IPS-20b (cell line): ENCODE measurements at regions not wholly inside any gene's neighbourhood (a gene's known extent, or its start where the extent isn't known, plus 50 kb on each side); places are given as distances from the start of the nearest gene placed in this dataset.

Experiments
- H3K27ac ChIP-seq: one replicate; pipeline ENCODE4 v1.5.1; 2013; ENCODE audit warnings: low read length
- H3K27me3 ChIP-seq: 2 replicates; pipeline ENCODE4 v1.6.1; 2013; ENCODE audit warnings: mild to moderate bottlenecking, low read length, inconsistent platforms; ENCODE audit not compliant: insufficient read depth
- H3K36me3 ChIP-seq: 2 replicates; pipeline ENCODE4 v1.6.1; 2013; ENCODE audit warnings: low read depth, mild to moderate bottlenecking, inconsistent platforms, low read length, moderate library complexity; ENCODE audit not compliant: insufficient read depth
- H3K4me1 ChIP-seq: 2 replicates; pipeline ENCODE4 v1.6.1; 2013; ENCODE audit warnings: mild to moderate bottlenecking, control low read depth, inconsistent platforms, low read length, moderate library complexity; ENCODE audit not compliant: insufficient read depth
- H3K4me3 ChIP-seq: 2 replicates; pipeline ENCODE4 v1.5.1; 2013; ENCODE audit warnings: mild to moderate bottlenecking, low read length, inconsistent platforms
- H3K9ac ChIP-seq: 2 replicates; pipeline ENCODE4 v1.6.1; 2013; ENCODE audit warnings: low read depth, mild to moderate bottlenecking, inconsistent platforms, low read length, moderate library complexity
- H3K9me3 ChIP-seq: 2 replicates; pipeline ENCODE4 v1.6.1; 2013; ENCODE audit warnings: mild to moderate bottlenecking, low read depth, low read length, inconsistent platforms; ENCODE audit not compliant: insufficient read depth

DNA sequence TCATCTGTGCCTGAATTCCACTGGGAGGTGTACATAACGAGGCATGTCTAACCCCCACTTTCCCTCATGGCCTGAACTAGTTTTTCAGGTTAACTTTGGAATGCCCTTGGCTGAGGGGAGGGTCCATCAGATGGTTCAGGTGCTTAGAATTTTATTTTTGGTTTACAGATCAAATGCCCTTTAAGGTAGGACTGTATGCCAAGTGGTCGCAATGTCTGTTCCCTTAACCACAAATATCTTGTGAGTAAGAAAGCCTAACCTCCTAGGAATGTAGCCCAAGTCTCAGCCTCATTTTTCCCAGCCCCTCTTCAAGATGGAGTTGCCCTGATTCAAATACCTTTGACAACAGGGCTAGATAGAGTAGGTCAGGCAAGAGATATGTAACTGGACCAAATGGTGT lies 78.4 kb downstream of the RNASET2 start:
- H3K9ac ChIP-seq = no peak overlapping the region
- no peaks in the 10 kb centered on the region; the same call in 1 of the 2 replicates for H3K9me3 ChIP-seq
- peaks cover 5% of the 10 kb centered on the region; the same call in 1 of the 2 replicates for H3K27me3 ChIP-seq
- no peaks in the 10 kb centered on the region for H3K36me3 ChIP-seq
- H3K4me1 ChIP-seq = no peaks in the 10 kb centered on the region
- H3K4me3 ChIP-seq = no peak overlapping the region
- H3K27ac ChIP-seq = no peak overlapping the region

DNA sequence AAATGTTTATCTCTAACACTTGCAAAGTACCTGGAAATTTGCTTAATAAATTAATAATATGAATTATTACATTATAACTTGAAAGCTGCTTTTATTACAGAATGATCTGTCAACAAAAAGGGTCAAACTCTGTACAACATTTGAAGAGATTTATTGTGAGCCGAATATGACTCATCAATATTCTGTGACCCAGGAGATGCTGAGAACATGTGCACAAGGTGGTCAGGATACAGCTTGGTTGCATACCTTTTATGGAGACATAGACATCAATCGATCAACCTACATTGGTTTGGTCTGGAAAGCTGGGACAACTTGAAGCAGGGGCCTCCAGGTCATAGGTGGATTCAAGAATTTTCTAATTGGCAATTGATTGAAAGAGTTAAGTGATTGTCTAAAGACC lies 79.0 kb downstream of the RNASET2 start:
- Histone ChIP-seq H3K27me3 (peaks cover 10% of the 10 kb centered on the region; the same call in 1 of the 2 replicates), H3K27ac (no peak overlapping the region), H3K4me3 (no peak overlapping the region), H3K36me3 (no peaks in the 10 kb centered on the region), H3K9ac (no peak overlapping the region), H3K4me1 (no peaks in the 10 kb centered on the region), H3K9me3 (no peaks in the 10 kb centered on the region; the same call in 1 of the 2 replicates)

DNA sequence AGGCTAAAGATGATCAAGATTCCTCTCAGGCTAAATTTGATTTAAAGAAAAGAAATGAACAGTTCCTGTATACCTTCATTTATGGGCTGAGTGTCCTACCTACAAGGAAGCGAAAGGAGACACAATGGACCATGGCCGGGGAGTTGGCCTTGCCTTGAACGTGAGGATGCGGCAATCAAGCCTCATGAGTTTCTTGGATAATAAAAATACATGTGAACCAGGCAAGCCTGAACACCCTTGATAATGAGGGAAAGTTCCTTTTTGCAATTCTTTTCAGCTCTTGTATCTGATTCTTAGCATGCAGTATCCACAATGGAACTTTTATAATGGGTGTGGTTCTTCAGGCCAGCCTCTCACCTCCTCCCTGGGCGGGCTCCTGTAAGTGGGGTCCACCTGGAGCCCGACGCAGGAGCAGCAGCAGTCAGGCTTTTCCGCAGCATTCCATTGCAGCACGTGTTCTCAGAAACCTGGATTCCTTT lies 83.8 kb downstream of the RNASET2 start:
- H3K36me3 ChIP-seq = no peaks in the 10 kb centered on the region
- H3K9ac ChIP-seq = no peak overlapping the region
- no peaks in the 10 kb centered on the region for H3K4me1 ChIP-seq
- H3K4me3 ChIP-seq = no peak overlapping the region
- no peak overlapping the region for H3K27ac ChIP-seq
- H3K9me3 ChIP-seq = no peaks in the 10 kb centered on the region; the same call in 1 of the 2 replicates
- peaks cover 11% of the 10 kb centered on the region; the same call in 1 of the 2 replicates for H3K27me3 ChIP-seq

DNA sequence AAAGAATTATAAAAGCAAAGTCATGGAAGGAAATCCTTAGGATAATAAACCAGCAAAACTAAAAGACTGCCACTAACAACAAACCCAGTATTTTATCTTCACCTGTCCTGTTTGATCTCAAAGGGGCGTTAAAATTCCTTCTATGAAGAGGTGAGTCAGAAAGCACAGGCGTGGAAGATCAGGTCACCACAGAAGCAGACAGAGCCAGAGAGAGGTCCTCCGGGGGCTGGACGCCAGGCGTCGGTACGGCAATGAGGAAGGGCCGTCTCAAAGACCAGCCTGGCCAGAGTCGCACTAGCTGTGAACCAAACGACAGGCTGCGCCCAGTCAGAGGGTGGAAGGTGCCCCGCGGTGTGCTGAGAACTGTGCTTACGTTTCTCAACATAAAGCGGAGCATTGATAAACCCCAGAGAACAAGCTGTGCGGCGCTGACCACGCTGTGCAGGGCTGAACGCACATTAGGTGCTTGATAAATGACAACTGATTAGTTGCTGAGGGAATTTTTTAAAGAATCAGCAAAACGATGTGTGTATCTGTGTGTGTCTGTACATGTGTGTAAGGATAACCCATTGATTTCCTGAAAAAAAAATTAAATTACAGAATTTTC lies 85.6 kb downstream of the RNASET2 start:
- Histone ChIP-seq H3K4me1 (no peaks in the 10 kb centered on the region), H3K9me3 (no peaks in the 10 kb centered on the region), H3K27ac (no peak overlapping the region), H3K9ac (no peak overlapping the region), H3K36me3 (no peaks in the 10 kb centered on the region), H3K4me3 (no peak overlapping the region), H3K27me3 (peaks cover 11% of the 10 kb centered on the region; the same call in 1 of the 2 replicates)

DNA sequence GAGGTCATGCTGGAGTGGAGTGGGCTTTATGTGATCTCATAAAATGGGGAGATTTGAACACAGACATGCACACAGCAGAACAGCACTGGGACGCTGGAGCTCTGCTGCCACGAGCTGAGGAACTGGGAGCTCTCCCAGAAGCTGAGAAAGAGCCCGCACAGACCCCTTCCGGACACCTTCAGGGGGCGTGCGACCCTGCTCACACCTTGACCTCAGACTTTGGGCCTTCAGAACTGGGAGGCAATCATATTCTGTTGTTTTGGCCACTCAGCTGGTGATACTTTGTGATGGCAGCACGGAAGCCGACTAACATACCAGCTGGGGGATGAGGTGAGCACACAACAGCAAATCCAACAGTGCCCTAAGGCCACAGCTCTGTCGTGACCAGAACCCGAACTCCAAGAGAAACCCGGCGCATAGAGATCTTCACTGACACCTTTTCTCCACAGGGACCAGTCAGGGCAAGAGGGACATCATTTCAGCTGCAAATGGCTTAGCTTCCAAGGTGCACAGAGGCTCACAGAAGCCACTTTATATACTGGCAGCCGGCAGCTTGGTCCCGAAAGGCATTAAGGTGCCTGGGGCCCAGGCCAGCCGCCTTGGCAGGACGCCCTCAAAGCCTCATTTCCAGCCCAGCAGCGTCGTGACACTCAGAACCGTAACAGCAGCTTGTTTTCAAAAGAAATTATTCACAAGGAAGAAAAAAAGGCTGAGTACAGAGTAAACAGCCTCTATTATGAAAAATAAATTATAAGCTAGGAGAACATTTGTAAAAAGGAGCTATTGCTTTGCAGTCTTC lies 89.3 kb downstream of the RNASET2 start:
- no peaks in the 10 kb centered on the region; the same call in 1 of the 2 replicates for H3K4me1 ChIP-seq

DNA sequence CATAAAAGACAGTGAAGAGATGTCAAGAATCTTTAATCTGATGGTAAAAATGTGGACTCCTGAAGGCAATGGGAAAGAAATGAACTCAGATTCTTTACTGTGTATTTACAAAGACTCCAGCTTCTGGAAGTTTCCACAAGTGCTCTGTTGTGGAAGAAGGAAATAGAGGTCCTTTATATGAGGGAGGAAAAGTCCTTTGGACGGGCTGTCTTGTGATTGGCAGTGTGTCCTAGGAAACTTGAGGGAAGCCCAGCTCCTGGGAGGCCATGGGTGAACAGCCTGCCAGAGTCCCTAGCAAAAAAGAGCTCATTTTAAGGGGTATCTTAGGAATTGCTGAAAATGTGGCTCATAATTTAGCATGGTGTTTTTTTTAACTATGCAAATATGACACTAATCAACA lies 92.0 kb downstream of the RNASET2 start:
- Histone ChIP-seq H3K27me3 (peaks cover 26% of the 10 kb centered on the region), H3K9me3 (no peaks in the 10 kb centered on the region), H3K27ac (no peak overlapping the region), H3K36me3 (no peaks in the 10 kb centered on the region), H3K9ac (no peak overlapping the region), H3K4me3 (no peak overlapping the region), H3K4me1 (no peaks in the 10 kb centered on the region; the same call in 1 of the 2 replicates)

More for the DNA sequence above, 89.3 kb downstream of the RNASET2 start:
- no peaks in the 10 kb centered on the region for H3K9me3 ChIP-seq
- H3K4me3 ChIP-seq = no peak overlapping the region
- no peak overlapping the region for H3K9ac ChIP-seq
- H3K27me3 ChIP-seq = peaks cover 16% of the 10 kb centered on the region
- no peaks in the 10 kb centered on the region for H3K36me3 ChIP-seq
- H3K27ac ChIP-seq = no peak overlapping the region

DNA sequence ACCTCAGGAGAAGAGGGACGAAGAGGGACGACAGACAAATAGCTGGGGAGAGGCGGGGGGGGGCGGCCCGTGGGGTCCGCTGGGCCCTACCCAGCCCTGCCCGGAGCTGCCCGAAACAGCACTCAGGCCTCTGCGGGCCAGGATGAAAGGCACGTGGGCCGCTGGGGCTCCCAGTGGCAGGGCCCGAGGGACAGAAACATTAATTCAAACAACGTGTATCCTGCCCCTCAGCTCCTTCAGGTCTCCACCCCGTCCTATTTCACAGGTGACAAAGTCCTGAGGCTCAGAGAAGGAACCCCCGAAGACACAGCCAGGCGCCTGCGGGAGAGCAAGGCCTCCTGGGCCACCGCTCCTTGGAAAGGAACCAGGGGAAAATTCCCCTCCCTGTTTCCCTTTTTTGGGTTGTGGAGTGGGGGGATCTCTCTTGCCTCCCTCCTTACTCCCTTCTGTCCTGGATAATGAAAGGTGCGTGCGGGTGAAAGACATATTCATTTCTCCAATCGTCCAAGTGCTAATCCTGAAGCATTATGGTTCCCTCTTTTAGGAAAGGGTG lies 93.3 kb downstream of the RNASET2 start:
- Histone ChIP-seq H3K4me3 (peak overlapping the region; percentile 82; the same call in 1 of the 2 replicates), H3K9ac (peak overlapping the region; percentile 73; the same call in 1 of the 2 replicates), H3K27me3 (peaks cover 26% of the 10 kb centered on the region), H3K27ac (no peak overlapping the region), H3K4me1 (no peaks in the 10 kb centered on the region; the same call in 1 of the 2 replicates), H3K36me3 (no peaks in the 10 kb centered on the region), H3K9me3 (no peaks in the 10 kb centered on the region)

DNA sequence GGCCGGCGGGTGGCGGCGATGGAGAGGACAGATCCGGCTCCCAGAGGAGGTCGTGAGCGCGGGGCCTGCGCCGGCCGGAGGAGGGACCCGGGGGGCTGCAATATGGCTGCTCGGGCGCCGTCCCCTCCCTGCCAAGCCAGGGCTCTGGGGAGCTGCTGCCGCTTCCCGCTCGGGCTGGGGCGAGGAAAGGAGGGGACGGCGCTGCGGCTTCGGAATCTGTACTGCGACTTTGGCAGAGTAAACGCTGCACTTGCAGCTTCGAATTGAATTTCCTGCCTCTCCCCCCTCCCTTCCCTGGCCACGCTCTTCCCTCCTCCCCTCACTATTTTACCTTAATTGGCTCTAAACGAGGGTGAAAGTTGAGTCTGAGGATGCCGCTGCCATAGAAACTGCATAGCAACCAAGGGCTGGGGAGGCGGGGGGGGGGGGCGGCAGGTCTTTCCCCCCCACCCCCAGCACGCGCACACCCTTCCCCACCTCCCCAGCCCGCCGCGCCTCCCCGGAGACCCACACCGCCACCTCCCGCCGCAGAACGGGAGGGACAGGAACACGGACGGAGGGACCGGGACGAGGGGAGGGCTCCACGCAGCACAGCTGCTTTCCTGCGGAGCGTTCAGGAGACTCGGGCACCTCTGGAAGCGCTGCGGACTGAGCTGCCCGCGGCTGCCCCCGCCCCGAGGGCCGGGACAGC lies 93.9 kb downstream of the RNASET2 start:
- H3K27me3 ChIP-seq = peaks cover 26% of the 10 kb centered on the region
- no peak overlapping the region for H3K27ac ChIP-seq
- H3K36me3 ChIP-seq = no peaks in the 10 kb centered on the region
- H3K4me1 ChIP-seq = no peaks in the 10 kb centered on the region; the same call in 1 of the 2 replicates
- peak overlapping the region; percentile 82 for H3K4me3 ChIP-seq
- no peaks in the 10 kb centered on the region for H3K9me3 ChIP-seq
- peak overlapping the region; percentile 73; the same call in 1 of the 2 replicates for H3K9ac ChIP-seq

DNA sequence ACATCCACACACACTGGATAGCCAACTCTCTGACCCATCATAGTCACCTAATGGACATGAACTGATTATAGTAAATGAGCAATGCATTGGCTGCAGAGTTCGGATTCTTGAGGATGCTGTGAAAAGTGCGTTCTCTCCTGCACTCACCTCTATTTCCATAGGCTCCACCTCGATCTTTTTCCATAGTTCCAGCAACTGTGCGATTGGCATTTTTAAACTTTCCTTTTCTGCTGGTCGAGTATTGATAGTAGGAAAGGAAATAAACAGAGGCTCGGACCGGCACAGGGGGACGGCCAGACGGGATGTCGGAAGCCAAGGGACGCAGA lies 94.4 kb downstream of the RNASET2 start:
- H3K27ac ChIP-seq = no peak overlapping the region
- peak overlapping the region; percentile 73; the same call in 1 of the 2 replicates for H3K9ac ChIP-seq
- H3K9me3 ChIP-seq = no peaks in the 10 kb centered on the region
- H3K27me3 ChIP-seq = peaks cover 26% of the 10 kb centered on the region
- no peaks in the 10 kb centered on the region; the same call in 1 of the 2 replicates for H3K4me1 ChIP-seq
- peak overlapping the region; percentile 82 for H3K4me3 ChIP-seq
- no peaks in the 10 kb centered on the region for H3K36me3 ChIP-seq

DNA sequence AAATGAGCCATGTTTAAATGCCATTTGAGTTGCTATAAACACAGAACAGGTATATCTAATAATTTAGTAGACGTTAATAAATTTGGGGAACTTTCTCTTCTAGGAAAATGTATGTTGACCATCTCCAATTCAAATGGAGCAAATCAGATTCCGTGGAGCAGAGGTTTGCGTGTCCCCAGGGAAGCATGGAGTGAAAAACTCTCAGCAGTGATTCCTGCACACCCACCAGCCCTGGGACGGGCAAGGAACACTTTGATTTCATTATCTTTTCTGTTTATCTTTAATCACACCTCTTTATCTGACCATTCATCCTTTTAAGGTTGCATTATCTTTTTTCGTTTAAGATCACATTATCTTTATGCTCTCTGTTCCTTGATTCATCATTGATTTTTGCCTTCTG lies 95.0 kb downstream of the RNASET2 start:
- Histone ChIP-seq H3K9ac (peak overlapping the region; percentile 73; the same call in 1 of the 2 replicates), H3K27ac (no peak overlapping the region), H3K4me3 (peak overlapping the region; percentile 82), H3K36me3 (no peaks in the 10 kb centered on the region), H3K9me3 (no peaks in the 10 kb centered on the region), H3K4me1 (no peaks in the 10 kb centered on the region; the same call in 1 of the 2 replicates), H3K27me3 (peaks cover 26% of the 10 kb centered on the region)

DNA sequence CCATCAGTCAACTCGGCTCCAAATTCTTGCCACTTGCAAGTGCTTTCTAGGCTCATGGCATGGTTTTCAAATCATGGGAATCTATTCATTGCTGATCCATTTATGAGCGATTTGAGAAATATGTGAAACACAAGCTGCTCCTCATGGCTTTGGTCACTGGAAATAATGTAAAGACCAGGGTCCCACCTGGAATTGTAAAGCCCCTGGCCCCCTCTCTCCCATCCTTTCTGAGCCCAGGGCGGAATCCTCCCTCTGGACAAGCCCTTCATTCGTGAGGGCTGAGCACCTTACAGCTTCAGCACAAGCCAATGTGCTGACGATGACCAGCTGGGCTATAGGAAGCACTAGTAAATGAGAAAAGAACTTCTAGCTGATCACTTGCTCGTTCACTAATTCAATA lies 96.0 kb downstream of the RNASET2 start:
- no peak overlapping the region for H3K27ac ChIP-seq
- no peak overlapping the region for H3K4me3 ChIP-seq
- H3K9me3 ChIP-seq = no peaks in the 10 kb centered on the region
- H3K4me1 ChIP-seq = no peaks in the 10 kb centered on the region; the same call in 1 of the 2 replicates
- H3K9ac ChIP-seq = no peak overlapping the region
- peaks cover 26% of the 10 kb centered on the region for H3K27me3 ChIP-seq
- no peaks in the 10 kb centered on the region for H3K36me3 ChIP-seq
